Endodermal cell (in vitro differentiated cells): ENCODE measurements at regions not wholly inside any gene's neighbourhood (a gene's known extent, or its start where the extent isn't known, plus 50 kb on each side); places are given as distances from the start of the nearest gene placed in this dataset.

Experiments used
- DNase-seq: peaks from one replicate; pipeline ENCODE4 v3.0.0-alpha.2; 2017
- H3K27ac ChIP-seq: 2 replicates; pipeline ENCODE4 v1.5.1; 2013; ENCODE audit warnings: mild to moderate bottlenecking, low read depth, low read length, moderate library complexity
- H3K27me3 ChIP-seq: 2 replicates; pipeline ENCODE4 v1.6.1; 2013; ENCODE audit warnings: mild to moderate bottlenecking, low read length, moderate library complexity; ENCODE audit not compliant: insufficient read depth, control insufficient read depth, poor library complexity, severe bottlenecking
- H3K36me3 ChIP-seq: 2 replicates; pipeline ENCODE4 v1.7.0; 2013; ENCODE audit warnings: mild to moderate bottlenecking, low read length, moderate library complexity; ENCODE audit not compliant: control insufficient read depth, insufficient read depth
- H3K4me1 ChIP-seq: one replicate; pipeline ENCODE4 v1.7.0; 2013; ENCODE audit warnings: low read length; ENCODE audit not compliant: control insufficient read depth, insufficient read depth
- H3K4me3 ChIP-seq: 2 replicates; pipeline ENCODE4 v1.5.1; 2013; ENCODE audit warnings: mild to moderate bottlenecking, low read length, moderate library complexity
- H3K9ac ChIP-seq: 2 replicates; pipeline ENCODE4 v1.6.1; 2013; ENCODE audit warnings: mild to moderate bottlenecking, low read length, moderate library complexity; ENCODE audit not compliant: poor library complexity, severe bottlenecking; ENCODE audit errors: extremely low read depth
- H3K9me3 ChIP-seq: 2 replicates; pipeline ENCODE4 v1.6.1; 2013; ENCODE audit warnings: mild to moderate bottlenecking, low read length, moderate library complexity; ENCODE audit not compliant: control insufficient read depth
- H3K27ac Mint-ChIP-seq: 2 replicates; pipeline ENCODE4 v1.8.0; 2020; ENCODE audit warnings: mixed read lengths
- H3K27me3 Mint-ChIP-seq: 2 replicates; pipeline ENCODE4 v1.8.0; 2021; ENCODE audit warnings: mild to moderate bottlenecking, mixed read lengths; ENCODE audit not compliant: insufficient read depth
- H3K36me3 Mint-ChIP-seq: 2 replicates; pipeline ENCODE4 v1.8.0; 2020; ENCODE audit warnings: low read depth, mixed read lengths
- H3K4me1 Mint-ChIP-seq: 2 replicates; pipeline ENCODE4 v1.8.0; 2020; ENCODE audit warnings: mixed read lengths
- H3K4me3 Mint-ChIP-seq: 2 replicates; pipeline ENCODE4 v1.8.0; 2020; ENCODE audit warnings: mild to moderate bottlenecking, moderate library complexity, mixed read lengths
- H3K9me3 Mint-ChIP-seq: 2 replicates; pipeline ENCODE4 v1.8.0; 2020; ENCODE audit warnings: mild to moderate bottlenecking, mixed read lengths
- WGBS, 2 experiments: methylation state at CpG; one replicate each; pipeline versions ENCODE4 v1.1.5 to v1.1.7; 2013; ENCODE audit warnings: missing lambda C conversion rate in 2 of 2, mixed read lengths in 1 of 2; ENCODE audit not compliant: insufficient coverage in 1 of 2, insufficient read length in 1 of 2; 5-methylcytosine and 5-hydroxymethylcytosine counted together
- TF ChIP-seq, protein P1 (sequence below): fragments of 200-600 bp; sonication (generic); conservative IDR thresholded peaks from 2 replicates; pipeline ENCODE4 v1.5.0; 2021; ENCODE audit warnings: antibody characterized with exemption, mild to moderate bottlenecking

DNA sequence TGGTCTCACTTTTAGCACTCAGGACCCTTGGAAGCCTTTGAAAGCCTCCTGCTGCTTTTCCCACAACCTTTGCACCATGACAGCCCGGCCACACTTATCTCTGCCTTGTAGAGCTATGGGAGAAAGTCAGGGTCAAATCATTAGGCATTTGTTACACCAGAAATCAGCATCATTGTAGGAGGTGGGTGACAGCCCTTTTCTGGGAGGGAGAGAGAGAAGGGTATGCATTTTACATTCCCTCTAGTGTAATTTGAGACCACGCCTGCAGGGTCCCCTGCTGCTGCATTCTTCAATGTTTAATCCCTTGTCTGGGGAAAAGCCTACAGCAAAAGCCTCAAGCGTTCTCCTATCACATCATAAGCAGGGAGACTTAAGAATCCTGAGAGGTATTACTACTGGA, 766.8 kb upstream of the FAM98A start:
- 0% methylated on average over 2 to 3 of the region's 3 CpGs for WGBS, 2 experiments
- Mint-ChIP-seq H3K4me1 (peaks cover 54% of the 10 kb centered on the region), H3K27ac (peak overlapping the region; percentile 92), H3K9me3 (no peaks in the 10 kb centered on the region), H3K36me3 (no peaks in the 10 kb centered on the region), H3K27me3 (no peaks in the 10 kb centered on the region), H3K4me3 (peak overlapping the region; percentile 20)
- Histone ChIP-seq H3K27ac (peak overlapping the region; percentile 94), H3K4me1 (peaks cover 10% of the 10 kb centered on the region), H3K27me3 (no peaks in the 10 kb centered on the region), H3K36me3 (no peaks in the 10 kb centered on the region), H3K9me3 (peaks cover 3% of the 10 kb centered on the region), H3K4me3 (peak overlapping the region; percentile 69), H3K9ac (peak overlapping the region; percentile 9)
- TF ChIP-seq, protein P1, sequence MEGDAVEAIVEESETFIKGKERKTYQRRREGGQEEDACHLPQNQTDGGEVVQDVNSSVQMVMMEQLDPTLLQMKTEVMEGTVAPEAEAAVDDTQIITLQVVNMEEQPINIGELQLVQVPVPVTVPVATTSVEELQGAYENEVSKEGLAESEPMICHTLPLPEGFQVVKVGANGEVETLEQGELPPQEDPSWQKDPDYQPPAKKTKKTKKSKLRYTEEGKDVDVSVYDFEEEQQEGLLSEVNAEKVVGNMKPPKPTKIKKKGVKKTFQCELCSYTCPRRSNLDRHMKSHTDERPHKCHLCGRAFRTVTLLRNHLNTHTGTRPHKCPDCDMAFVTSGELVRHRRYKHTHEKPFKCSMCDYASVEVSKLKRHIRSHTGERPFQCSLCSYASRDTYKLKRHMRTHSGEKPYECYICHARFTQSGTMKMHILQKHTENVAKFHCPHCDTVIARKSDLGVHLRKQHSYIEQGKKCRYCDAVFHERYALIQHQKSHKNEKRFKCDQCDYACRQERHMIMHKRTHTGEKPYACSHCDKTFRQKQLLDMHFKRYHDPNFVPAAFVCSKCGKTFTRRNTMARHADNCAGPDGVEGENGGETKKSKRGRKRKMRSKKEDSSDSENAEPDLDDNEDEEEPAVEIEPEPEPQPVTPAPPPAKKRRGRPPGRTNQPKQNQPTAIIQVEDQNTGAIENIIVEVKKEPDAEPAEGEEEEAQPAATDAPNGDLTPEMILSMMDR: peak; percentile 37
- DNase-seq: peak; percentile 94

DNA sequence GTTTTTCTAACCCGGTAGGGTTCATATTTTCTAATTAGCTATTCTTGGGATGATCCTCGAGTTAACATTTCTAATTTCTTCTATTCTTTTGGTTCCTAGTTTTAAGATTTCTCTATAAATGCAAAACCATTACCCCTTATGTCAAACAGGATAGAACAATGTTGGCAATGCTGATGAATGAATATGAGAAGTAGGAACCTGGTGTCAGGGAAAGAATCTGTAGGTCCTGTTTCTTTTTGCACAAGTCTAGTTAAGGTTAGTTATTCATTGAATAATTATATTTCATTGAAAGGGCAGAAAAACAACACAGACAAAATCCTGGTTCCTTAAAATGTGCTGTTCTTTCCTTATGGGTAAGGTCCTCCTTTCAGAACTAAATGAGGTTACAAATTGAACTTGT, 766.4 kb upstream of the FAM98A start:
- H3K27ac Mint-ChIP-seq: peak overlapping the region; percentile 92
- H3K36me3 Mint-ChIP-seq: no peaks in the 10 kb centered on the region
- H3K4me1 Mint-ChIP-seq: peaks cover 54% of the 10 kb centered on the region

DNA sequence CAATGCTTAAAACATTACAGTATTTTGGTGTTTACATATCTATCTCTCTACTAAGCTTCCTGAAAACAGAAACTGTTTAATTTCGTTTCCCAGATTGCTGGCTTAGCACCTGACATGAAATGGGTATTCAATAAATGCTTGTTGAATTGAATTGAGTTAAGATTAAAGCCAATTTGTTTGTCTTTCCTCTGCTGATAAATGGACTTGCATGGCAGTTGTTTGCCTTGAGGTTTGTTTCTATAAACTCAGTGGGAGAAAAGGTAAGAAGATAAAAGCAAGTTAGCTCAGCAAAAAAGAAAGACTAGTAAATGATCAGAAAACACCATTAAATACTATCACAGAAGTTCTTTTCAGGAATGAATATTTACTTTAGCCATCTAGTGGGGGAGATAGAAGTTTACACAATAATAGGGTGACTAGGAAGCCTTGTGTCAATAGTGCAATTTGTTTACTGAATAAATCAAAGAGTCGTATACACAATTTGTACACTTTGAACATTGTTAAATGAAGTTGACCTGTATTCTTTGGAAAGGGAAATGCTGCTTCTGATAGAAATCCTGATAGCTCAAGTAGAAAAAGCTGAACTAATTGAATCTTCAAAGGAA, 754.5 kb upstream of the FAM98A start:
- no peaks in the 10 kb centered on the region for H3K9me3 Mint-ChIP-seq
- H3K27me3 Mint-ChIP-seq: no peaks in the 10 kb centered on the region
- WGBS, 2 experiments: 60 to 80% methylated on average over 1 to 2 of the region's 2 CpGs
- peaks cover 11% of the 10 kb centered on the region for H3K4me1 Mint-ChIP-seq
- no peaks in the 10 kb centered on the region for H3K9me3 ChIP-seq
- no peaks in the 10 kb centered on the region for H3K36me3 ChIP-seq
- TF ChIP-seq, protein P1: peak; percentile 30
- no peaks in the 10 kb centered on the region for H3K36me3 Mint-ChIP-seq
- H3K4me1 ChIP-seq: no peaks in the 10 kb centered on the region
- no peaks in the 10 kb centered on the region for H3K27me3 ChIP-seq
- no peak overlapping the region for H3K27ac Mint-ChIP-seq
- no peak for DNase-seq
- no peak overlapping the region for H3K27ac ChIP-seq
- no peak overlapping the region for H3K4me3 ChIP-seq
- no peak overlapping the region for H3K4me3 Mint-ChIP-seq
- no peak overlapping the region for H3K9ac ChIP-seq

More for the DNA sequence above, 766.4 kb upstream of the FAM98A start:
- H3K27me3 ChIP-seq: no peaks in the 10 kb centered on the region
- no peak for DNase-seq
- Mint-ChIP-seq H3K27me3 (no peaks in the 10 kb centered on the region), H3K4me3 (peak overlapping the region; percentile 20), H3K9me3 (no peaks in the 10 kb centered on the region)
- no peaks in the 10 kb centered on the region for H3K36me3 ChIP-seq
- peak overlapping the region; percentile 94 for H3K27ac ChIP-seq
- peaks cover 10% of the 10 kb centered on the region for H3K4me1 ChIP-seq
- TF ChIP-seq, protein P1: no peak
- H3K9me3 ChIP-seq: peaks cover 1% of the 10 kb centered on the region
- H3K4me3 ChIP-seq: peak overlapping the region; percentile 31
- 94% methylated on average over 2 of the region's 2 CpGs; no CpG with 5 or more reads in 1 of the 2 experiments for WGBS, 2 experiments
- H3K9ac ChIP-seq: no peak overlapping the region
